K562 (cell line): ENCODE measurements at regions not wholly inside any gene's neighbourhood (a gene's known extent, or its start where the extent isn't known, plus 50 kb on each side); places are given as distances from the start of the nearest gene placed in this dataset.

Source experiments
- ATAC-seq: fragments of 200-7000 bp; cut with Tn5 transposase; 3 replicates; pipeline ENCODE4 v1.9.1; 2020; ENCODE audit warnings: moderate library complexity
- BruUV-seq: library from RNA; stranded (reverse); fragments of 400-500 nt; replicated peaks from 2 replicates; lab custom pipeline; 2021; lab: Mats Ljungman, UMichigan
- CTCF ChIA-PET: fragments of 300-600 bp; formaldehyde crosslinking; extraction: SDS; loops from one replicate; lab custom pipeline; 2021; ENCODE audit warnings: low intra/inter-chr PET ratio; lab: Yijun Ruan, JAX
- POLR2A ChIA-PET: fragments of 300-600, 350-650 bp; sonication (Branson Sonifier 250); formaldehyde crosslinking; extraction: SDS; loops from one replicate; lab custom pipeline; 2021; ENCODE audit warnings: antibody characterized with exemption, inconsistent platforms; lab: Yijun Ruan, JAX
- DNase-seq, 4 experiments: peaks; one replicate each; pipeline versions ENCODE4 v3.0.0 to v3.0.0-alpha.2; 2011 to 2018; ENCODE audit warnings: low spot score in 3 of 4, mixed read lengths in 3 of 4; ENCODE audit errors: extremely low read depth in 1 of 4
- FAIRE-seq: peaks from 2 replicates; lab custom pipeline; 2011; peaks lifted over from hg19 to GRCh38; lab: Jason Lieb, UNC
- H2AFZ ChIP-seq: 2 replicates; pipeline ENCODE4 v1.6.0; 2011; ENCODE audit warnings: low read depth, low read length, control low read depth, inconsistent platforms
- H3K27ac ChIP-seq: fragments of 200-600 bp; 3 replicates; pipeline ENCODE4 v1.8.0; 2011; ENCODE audit warnings: low read depth, mild to moderate bottlenecking, control low read depth, inconsistent platforms, low read length, moderate library complexity, mixed read lengths; ENCODE audit errors: extremely low read depth
- H3K27me3 ChIP-seq, 2 experiments: fragments of 300-600 bp in 1 of 2; 2 replicates in 1 of 2; 3 replicates in 1 of 2; pipeline versions ENCODE4 v1.6.0 to v1.8.0; 2011; ENCODE audit warnings: inconsistent platforms in 2 of 2, low read length in 2 of 2, mild to moderate bottlenecking in 1 of 2, mixed read lengths in 1 of 2, moderate library complexity in 1 of 2; ENCODE audit not compliant: control insufficient read depth in 2 of 2, insufficient read depth in 2 of 2
- H3K36me3 ChIP-seq: fragments of 300-600 bp; 3 replicates; pipeline ENCODE4 v1.8.0; 2011; ENCODE audit warnings: mild to moderate bottlenecking, low read length, inconsistent platforms; ENCODE audit not compliant: control insufficient read depth, insufficient read depth
- H3K4me1 ChIP-seq, 2 experiments: fragments of 200-600 bp in 1 of 2; replicated peaks in 1 of 2; 2 replicates in 1 of 2; 3 replicates in 1 of 2; pipeline versions ENCODE4 v1.5.1 to v1.8.0; 2011; ENCODE audit warnings: inconsistent platforms in 2 of 2, low read length in 2 of 2, mild to moderate bottlenecking in 1 of 2, mixed read lengths in 1 of 2, moderate library complexity in 1 of 2; ENCODE audit not compliant: control insufficient read depth in 2 of 2, insufficient read depth in 2 of 2
- H3K4me2 ChIP-seq: 2 replicates; pipeline ENCODE4 v1.6.1; 2011; ENCODE audit warnings: low read length, control low read depth, inconsistent platforms, mixed read lengths; ENCODE audit not compliant: insufficient read depth
- H3K4me3 ChIP-seq: fragments of 200-600 bp; sonication (generic), shearing (Covaris generic); 2 replicates; pipeline ENCODE4 v1.5.1; 2016; ENCODE audit warnings: control low read depth, inconsistent platforms
- H3K79me2 ChIP-seq: fragments of 200-600 bp; 3 replicates; pipeline ENCODE4 v1.8.0; 2011; ENCODE audit warnings: low read length, inconsistent platforms; ENCODE audit not compliant: control insufficient read depth, insufficient read depth
- H3K9ac ChIP-seq, 2 experiments: 2 replicates each; pipeline versions ENCODE4 v1.6.0 to v1.6.1; 2011; ENCODE audit warnings: low read depth in 2 of 2, low read length in 2 of 2, control low read depth in 1 of 2, inconsistent platforms in 1 of 2, mild to moderate bottlenecking in 1 of 2, mixed read lengths in 1 of 2; ENCODE audit not compliant: insufficient read depth in 1 of 2
- H3K9me1 ChIP-seq: one replicate; pipeline ENCODE4 v1.6.0; 2011; ENCODE audit warnings: inconsistent platforms, mild to moderate bottlenecking, low read length, moderate library complexity; ENCODE audit not compliant: control insufficient read depth, insufficient read depth
- H3K9me3 ChIP-seq: replicated peaks from 2 replicates; pipeline ENCODE4 v1.5.1; 2011; ENCODE audit warnings: low read depth, low read length, inconsistent platforms; ENCODE audit not compliant: control insufficient read depth, insufficient read depth
- H4K20me1 ChIP-seq: replicated peaks from 2 replicates; pipeline ENCODE4 v1.6.1; 2011; ENCODE audit warnings: low read length, inconsistent platforms, mixed read lengths; ENCODE audit not compliant: control insufficient read depth, insufficient read depth
- CEBPB ChIP-seq: fragments of 450-650 bp; IDR thresholded peaks from 2 replicates; pipeline ENCODE4 v1.6.1; 2016; ENCODE audit warnings: missing genetic modification characterization, missing compliant biosample characterization
- CEBPG ChIP-seq, 3 experiments: fragments of 200-800 bp in 1 of 3; sonication (Bioruptor generic) in 1 of 3; sonication (generic) in 1 of 3; formaldehyde crosslinking in 1 of 3; IDR thresholded peaks in 2 of 3; conservative IDR thresholded peaks in 1 of 3; 2 replicates each; pipeline versions ENCODE4 v1.6.1 to v1.8.0; 2016 to 2022; ENCODE audit warnings: missing compliant biosample characterization in 2 of 3, missing genetic modification characterization in 2 of 3, mild to moderate bottlenecking in 1 of 3, missing genetic modification reagents in 1 of 3
- GABPA ChIP-seq: fragments of 200-800 bp; sonication (Bioruptor generic); conservative IDR thresholded peaks from 2 replicates; pipeline ENCODE4 v1.6.1; 2016; ENCODE audit warnings: low read depth, missing genetic modification characterization, missing compliant biosample characterization
- NR2C2 ChIP-seq, 2 experiments: fragments of 200-800 bp in 1 of 2; sonication (Bioruptor generic) in 1 of 2; sonication (generic) in 1 of 2; formaldehyde crosslinking in 1 of 2; IDR thresholded peaks; 2 replicates each; pipeline versions ENCODE4 v1.6.1 to v1.8.0; 2016 to 2022; ENCODE audit warnings: mild to moderate bottlenecking in 1 of 2, missing compliant biosample characterization in 1 of 2, missing genetic modification characterization in 1 of 2, missing genetic modification reagents in 1 of 2
- ZNF347 ChIP-seq: fragments of 450-650 bp; formaldehyde crosslinking; IDR thresholded peaks from 2 replicates; pipeline ENCODE4 v1.4.0; 2020; ENCODE audit warnings: low read depth, mild to moderate bottlenecking, moderate library complexity
- WGBS: fragments of 100-300 bp; shearing (Covaris generic); methylation state at CpG from one replicate; pipeline ENCODE4 v1.1.6; 2016; ENCODE audit warnings: low coverage, mixed read lengths; ENCODE audit not compliant: insufficient coverage; ENCODE audit errors: missing lambda C conversion rate; 5-methylcytosine and 5-hydroxymethylcytosine counted together
- in situ Hi-C: fragments of 300-500 bp; cut with MboI; formaldehyde crosslinking; loops from 4 replicates; pipeline ENCODE4 v1.15.0; 2018; ENCODE audit warnings: inconsistent platforms, mixed read lengths
- intact Hi-C: fragments of 100-400 bp; cut with micrococcal nuclease; formaldehyde crosslinking; loops from 2 replicates; pipeline ENCODE4 v1.14.2; 2022

DNA sequence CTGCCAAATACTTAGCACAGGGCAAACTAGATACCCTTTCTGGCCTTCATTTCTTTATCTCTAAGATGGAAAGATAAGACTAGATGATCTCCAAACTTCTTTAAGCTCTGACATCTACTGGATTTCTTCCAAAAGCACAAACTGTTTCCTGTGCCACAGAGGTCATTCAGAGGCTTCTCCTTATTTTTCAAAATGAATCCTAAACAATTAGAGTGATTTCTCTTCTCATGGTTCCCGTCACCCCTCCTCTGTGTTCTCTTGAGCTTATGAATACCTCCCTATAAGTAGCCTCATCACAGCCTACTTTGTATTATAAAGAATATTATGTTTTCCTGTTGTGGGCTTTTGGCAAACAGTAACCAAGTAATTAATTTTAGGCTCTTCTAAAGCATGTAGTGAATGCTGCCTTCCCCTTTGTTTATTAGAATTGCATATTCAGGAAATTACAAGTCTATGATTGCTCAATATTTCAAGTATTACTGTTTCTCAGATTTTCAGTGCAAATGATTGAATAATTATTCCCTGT, 179.5 kb downstream of the REEP3 start:
- H3K9me1 ChIP-seq: no peaks in the 10 kb centered on the region
- no peak overlapping the region for H3K27ac ChIP-seq
- H3K9ac ChIP-seq: no peak overlapping the region
- peaks cover 7 to 13% of the 10 kb centered on the region in 2 experiments; a peak in 4 of 5 replicates for H3K27me3 ChIP-seq
- no peak overlapping the region for H3K4me3 ChIP-seq
- ChIA-PET POLR2A (interaction anchor here (0.6 to 1.3 kb wide), 3 partner anchors 8 to 72 kb away, joined by 3 read pairs; no protein-coding TSS in a partner anchor), CTCF (no interaction called here)
- no peaks in the 10 kb centered on the region for H4K20me1 ChIP-seq
- H2AFZ ChIP-seq: no peak overlapping the region
- intact Hi-C loops: no loop called here
- peak; percentile 54 for TF ChIP-seq CEBPB
- no peak for TF ChIP-seq CEBPG (CRISPR knock-in tag; IDR thresholded peaks at IDR 0.05)
- peak; percentile 63 to 81; a peak in 3 of 4 replicates for TF ChIP-seq CEBPG (tag; conservative IDR thresholded peaks at IDR 0.05 in 1 of 2, IDR thresholded peaks at IDR 0.05 in 1 of 2)
- no peak for TF ChIP-seq ZNF347
- TF ChIP-seq GABPA (tag): peak; percentile 59; the same call in 1 of the 2 replicates
- no peak for TF ChIP-seq NR2C2 (CRISPR knock-in tag; IDR thresholded peaks at IDR 0.05)
- peak; percentile 74 for TF ChIP-seq NR2C2 (tag; IDR thresholded peaks at IDR 0.05)
- no peaks in the 10 kb centered on the region for H3K9me3 ChIP-seq
- H3K79me2 ChIP-seq: no peaks in the 10 kb centered on the region
- no peak overlapping the region for H3K4me2 ChIP-seq
- no peaks in the 10 kb centered on the region; a peak in 2 of 5 replicates for H3K4me1 ChIP-seq
- 10% methylated on average over 1 of the region's 1 CpG for WGBS
- no TSS peak for BruUV-seq
- DNase-seq (no peak), ATAC-seq (no peak), FAIRE-seq (no peak)
- H3K36me3 ChIP-seq: no peaks in the 10 kb centered on the region
- in situ Hi-C loops: no loop called here
